ENCODE measurements at regions not wholly inside any gene's neighbourhood (a gene's known extent, or its start where the extent isn't known, plus 50 kb on each side); places are given as distances from the start of the nearest gene placed in this dataset.

DNA sequence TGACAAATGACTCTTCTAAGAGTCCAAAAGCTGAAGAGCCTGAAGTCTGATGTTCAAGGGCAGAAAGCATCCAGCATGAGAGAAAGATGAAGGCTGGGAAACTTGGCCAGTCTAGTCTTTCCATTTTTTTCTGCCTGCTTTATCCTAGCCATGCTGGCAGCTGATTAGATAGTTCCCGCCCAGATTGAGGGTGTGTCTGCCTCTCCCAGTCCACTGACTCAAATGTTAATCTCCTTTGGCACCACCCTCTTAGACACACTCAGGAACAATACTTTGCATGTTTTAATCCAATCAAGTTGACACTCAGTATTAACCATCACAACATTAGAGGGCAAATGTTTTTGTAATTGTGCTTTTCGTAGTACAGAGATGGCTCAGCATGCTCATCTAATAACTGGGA, 267.5 kb upstream of the KLHL1 start:
- no peak overlapping the region for H3K4me3 Mint-ChIP-seq
- Histone ChIP-seq H2AFZ (ENCODE audit: low read length) (no peak overlapping the region), H4K8ac (replicated peaks; ENCODE audit: insufficient read length, low read depth, low read length) (no peak overlapping the region)

More for the DNA sequence above, 267.5 kb upstream of the KLHL1 start:
- Histone ChIP-seq H2BK5ac (ENCODE audit: insufficient read length, low read length) (no peak overlapping the region), H3K27ac (ENCODE audit: insufficient read length, low read depth, low read length) (no peak overlapping the region), H3K27me3 (ENCODE audit: insufficient read depth, low read length) (no peaks in the 10 kb centered on the region), H3K4me2 (ENCODE audit: insufficient read depth, insufficient read length, low read length) (no peak overlapping the region), H2BK120ac (ENCODE audit: low read depth, low read length, poor library complexity, severe bottlenecking) (no peak overlapping the region), H3K79me2 (ENCODE audit: insufficient read depth, low read length) (no peaks in the 10 kb centered on the region), H2BK15ac (ENCODE audit: low read depth, low read length) (no peak overlapping the region), H2BK12ac (ENCODE audit: insufficient read length, low read depth, low read length) (no peak overlapping the region), H3K9ac (ENCODE audit: extremely low read depth, insufficient read length, low read length) (no peak overlapping the region), H3K4ac (ENCODE audit: low read depth, low read length) (no peak overlapping the region), H3K56ac (ENCODE audit: insufficient read length, low read depth, low read length) (no peak overlapping the region), H4K5ac (ENCODE audit: insufficient read length, low read depth, low read length) (no peak overlapping the region), H3K23me2 (ENCODE audit: insufficient read length, low read depth, low read length, poor library complexity, severe bottlenecking) (no peaks in the 10 kb centered on the region), H3K9me3 (ENCODE audit: control insufficient read depth, low read depth, low read length) (no peaks in the 10 kb centered on the region), H3K23ac (ENCODE audit: insufficient read length, low read depth, low read length) (no peak overlapping the region), H3K4me1 (ENCODE audit: insufficient read depth, low read length) (no peaks in the 10 kb centered on the region), H3T11ph (ENCODE audit: low read length) (no peak overlapping the region), H2AK5ac (ENCODE audit: insufficient read length, low read length) (no peak overlapping the region), H3K14ac (ENCODE audit: insufficient read depth, low read length) (no peak overlapping the region), H4K91ac (ENCODE audit: insufficient read length, low read depth, low read length) (no peak overlapping the region), H3K18ac (ENCODE audit: insufficient read length, low read depth, low read length) (no peak overlapping the region), H2BK20ac (ENCODE audit: low read depth, low read length, poor library complexity, severe bottlenecking) (no peak overlapping the region), H3K79me1 (ENCODE audit: insufficient read depth, low read depth, low read length, poor library complexity, severe bottlenecking) (no peaks in the 10 kb centered on the region), H4K20me1 (ENCODE audit: control insufficient read depth, insufficient read depth, insufficient read length) (no peaks in the 10 kb centered on the region)
- Mint-ChIP-seq H3K27ac (no peak overlapping the region), H3K36me3 (ENCODE audit: insufficient read depth in 1 of 3, low read depth in 3 of 3) (no peaks in the 10 kb centered on the region), H3K27me3 (ENCODE audit: low read depth) (no peaks in the 10 kb centered on the region), H3K4me1 (peaks cover 7% of the 10 kb centered on the region in 2 experiments), H3K9me3 (no peaks in the 10 kb centered on the region)
- TF ChIP-seq, protein P1, sequence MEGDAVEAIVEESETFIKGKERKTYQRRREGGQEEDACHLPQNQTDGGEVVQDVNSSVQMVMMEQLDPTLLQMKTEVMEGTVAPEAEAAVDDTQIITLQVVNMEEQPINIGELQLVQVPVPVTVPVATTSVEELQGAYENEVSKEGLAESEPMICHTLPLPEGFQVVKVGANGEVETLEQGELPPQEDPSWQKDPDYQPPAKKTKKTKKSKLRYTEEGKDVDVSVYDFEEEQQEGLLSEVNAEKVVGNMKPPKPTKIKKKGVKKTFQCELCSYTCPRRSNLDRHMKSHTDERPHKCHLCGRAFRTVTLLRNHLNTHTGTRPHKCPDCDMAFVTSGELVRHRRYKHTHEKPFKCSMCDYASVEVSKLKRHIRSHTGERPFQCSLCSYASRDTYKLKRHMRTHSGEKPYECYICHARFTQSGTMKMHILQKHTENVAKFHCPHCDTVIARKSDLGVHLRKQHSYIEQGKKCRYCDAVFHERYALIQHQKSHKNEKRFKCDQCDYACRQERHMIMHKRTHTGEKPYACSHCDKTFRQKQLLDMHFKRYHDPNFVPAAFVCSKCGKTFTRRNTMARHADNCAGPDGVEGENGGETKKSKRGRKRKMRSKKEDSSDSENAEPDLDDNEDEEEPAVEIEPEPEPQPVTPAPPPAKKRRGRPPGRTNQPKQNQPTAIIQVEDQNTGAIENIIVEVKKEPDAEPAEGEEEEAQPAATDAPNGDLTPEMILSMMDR (conservative IDR thresholded peaks at IDR 0.05): no peak
- WGBS (ENCODE audit: extremely low coverage, insufficient read length, low lambda C conversion rate): no CpG with 5 or more reads among the region's 2 CpGs
- no peak for DNase-seq
